Esophagus muscularis mucosa (tissue), 4 donors: ENCODE measurements at regions not wholly inside any gene's neighbourhood (a gene's known extent, or its start where the extent isn't known, plus 50 kb on each side); places are given as distances from the start of the nearest gene placed in this dataset.

ENCODE experiments used
- DNase-seq: peaks from one replicate; pipeline ENCODE4 v3.0.0-alpha.2; 2017; ENCODE audit errors: extremely low spot score
- H3K27ac ChIP-seq, 4 donors: fragments of 200-600 bp; sonication (generic); replicated peaks in 1 of 4; 1 replicate in 3 of 4; 2 replicates in 1 of 4; pipeline ENCODE4 v1.5.1; 2016 to 2019; ENCODE audit warnings: mild to moderate bottlenecking in 1 of 4
- H3K27me3 ChIP-seq, 4 donors: fragments of 200-600 bp; sonication (generic); one replicate each; pipeline versions ENCODE4 v1.5.1 to v1.6.0; 2016 to 2019
- H3K36me3 ChIP-seq, 4 donors: fragments of 200-600 bp; sonication (generic); one replicate each; pipeline ENCODE4 v1.5.1; 2016 to 2019
- H3K4me1 ChIP-seq, 4 donors: fragments of 200-600 bp; sonication (generic); one replicate each; pipeline ENCODE4 v1.5.1; 2016 to 2019
- H3K4me3 ChIP-seq, 4 donors: fragments of 200-600 bp; sonication (generic); 1 replicate in 2 of 4; 2 replicates in 2 of 4; pipeline ENCODE4 v1.5.1; 2016 to 2019; ENCODE audit warnings: mild to moderate bottlenecking in 4 of 4, moderate library complexity in 1 of 4
- H3K9me3 ChIP-seq, 4 donors: fragments of 200-600 bp; sonication (generic); 1 replicate in 3 of 4; 2 replicates in 1 of 4; pipeline ENCODE4 v1.5.1; 2016 to 2019
- CTCF ChIP-seq, 3 experiments: fragments of 200-600 bp in 2 of 3; fragments of 450-650 bp in 1 of 3; sonication (generic) in 2 of 3; IDR thresholded peaks; one replicate each; pipeline ENCODE4 v1.5.1; 2017 to 2019; ENCODE audit warnings: antibody characterized with exemption in 3 of 3, mild to moderate bottlenecking in 2 of 3, moderate library complexity in 1 of 3
- EP300 ChIP-seq: sonication (generic); formaldehyde crosslinking; IDR thresholded peaks from one replicate; pipeline ENCODE4 v1.6.1; 2017; ENCODE audit warnings: antibody characterized with exemption
- POLR2A ChIP-seq: fragments of 450-650 bp; IDR thresholded peaks from one replicate; pipeline ENCODE4 v1.6.1; 2017; ENCODE audit warnings: antibody characterized with exemption, moderate library complexity, mild to moderate bottlenecking, low read depth
- POLR2AphosphoS5 ChIP-seq, 2 donors: sonication (generic); formaldehyde crosslinking; IDR thresholded peaks; one replicate each; pipeline ENCODE4 v1.6.1; 2017; ENCODE audit warnings: antibody characterized with exemption in 2 of 2
- WGBS: methylation state at CpG from one replicate; pipeline ENCODE4 v1.1.5; 2018; 5-methylcytosine and 5-hydroxymethylcytosine counted together
- intact Hi-C: fragments of 100-400 bp; cut with DNase I; formaldehyde crosslinking; loops from one replicate; pipeline ENCODE4 v1.15.1; 2023

- H3K9me3 ChIP-seq = peaks cover 0 to 13% (median 8%) of the 10 kb centered on the region in 4 donors
- no peaks in the 10 kb centered on the region for H3K27me3 ChIP-seq
- WGBS = 81% methylated on average over 1 of the region's 1 CpG
- no peaks in the 10 kb centered on the region for H3K36me3 ChIP-seq
- intact Hi-C loops = no loop called here
- DNase-seq = peak; percentile 50
- TF ChIP-seq POLR2A = no peak
- no peak for TF ChIP-seq CTCF (IDR thresholded peaks at IDR 0.05)
- TF ChIP-seq POLR2AphosphoS5 (IDR thresholded peaks at IDR 0.05) = no peak
- TF ChIP-seq EP300 = no peak
- no peaks in the 10 kb centered on the region for H3K4me1 ChIP-seq
- H3K4me3 ChIP-seq = no peak overlapping the region
- no peak overlapping the region for H3K27ac ChIP-seq
Observed at GRCh38 chr18:11541179-11541578, 68.2 kb upstream of the SLC35G4 start.

GRCh38 chr18:11533942-11534496, 75.4 kb upstream of the SLC35G4 start:
- WGBS = 89% methylated on average over 5 of the region's 13 CpGs
- no peak overlapping the region for H3K27ac ChIP-seq
- H3K9me3 ChIP-seq = no peaks in the 10 kb centered on the region
- H3K4me3 ChIP-seq = no peak overlapping the region
- DNase-seq = no peak
- no peaks in the 10 kb centered on the region for H3K36me3 ChIP-seq
- intact Hi-C loops = no loop called here
- H3K4me1 ChIP-seq = no peaks in the 10 kb centered on the region
- TF ChIP-seq CTCF (IDR thresholded peaks at IDR 0.05) (no peak), POLR2AphosphoS5 (IDR thresholded peaks at IDR 0.05) (no peak), EP300 (no peak), POLR2A (no peak)
- H3K27me3 ChIP-seq = no peaks in the 10 kb centered on the region

- Histone ChIP-seq H3K27ac (no peak overlapping the region), H3K4me3 (no peak overlapping the region), H3K36me3 (no peaks in the 10 kb centered on the region), H3K27me3 (no peaks in the 10 kb centered on the region), H3K9me3 (no peaks in the 10 kb centered on the region), H3K4me1 (no peaks in the 10 kb centered on the region)
- intact Hi-C loops = no loop called here
- 100% methylated on average over 2 of the region's 13 CpGs for WGBS
- TF ChIP-seq POLR2AphosphoS5 (IDR thresholded peaks at IDR 0.05) (no peak), EP300 (no peak), POLR2A (no peak), CTCF (IDR thresholded peaks at IDR 0.05) (no peak)
- no peak for DNase-seq
Observed at GRCh38 chr18:11533513-11533890, 75.9 kb upstream of the SLC35G4 start.

- no peaks in the 10 kb centered on the region for H3K27me3 ChIP-seq
- no peaks in the 10 kb centered on the region for H3K36me3 ChIP-seq
- no peaks in the 10 kb centered on the region for H3K4me1 ChIP-seq
- H3K4me3 ChIP-seq = no peak overlapping the region
- H3K9me3 ChIP-seq = no peaks in the 10 kb centered on the region
- H3K27ac ChIP-seq = no peak overlapping the region
- intact Hi-C loops = no loop called here
- TF ChIP-seq POLR2AphosphoS5 (IDR thresholded peaks at IDR 0.05) (no peak), POLR2A (no peak), EP300 (no peak), CTCF (IDR thresholded peaks at IDR 0.05) (no peak)
- no peak for DNase-seq
- 92% methylated on average over 14 of the region's 35 CpGs for WGBS
Observed at GRCh38 chr18:11532758-11533512, 76.5 kb upstream of the SLC35G4 start.
